ENCODE measurements at regions not wholly inside any gene's neighbourhood (a gene's known extent, or its start where the extent isn't known, plus 50 kb on each side); places are given as distances from the start of the nearest gene placed in this dataset.

GRCh38 chr4:54414545-54414944 is 185.5 kb downstream of the PDGFRA start:
- H3K9me3 ChIP-seq (replicated peaks; ENCODE audit: control insufficient read depth, insufficient read depth, low read length) = no peaks in the 10 kb centered on the region
- SMC1A ChIA-PET (ENCODE audit: uncharacterized antibody, unreplicated experiment) = no interaction called here
- no peak overlapping the region for H3K4me2 ChIP-seq (ENCODE audit: control insufficient read depth, insufficient read depth)
- H3K36me3 ChIP-seq (ENCODE audit: control insufficient read depth in 2 of 2, insufficient read depth in 2 of 2, low read length in 1 of 2) = no peaks in the 10 kb centered on the region
- intact Hi-C loops (cut with micrococcal nuclease; ENCODE audit: unreplicated experiment) (no loop called here), in situ Hi-C loops (cut with MboI) (no loop called here)
- POLR2A ChIA-PET = no interaction called here
- no peaks in the 10 kb centered on the region for H3K79me2 ChIP-seq (ENCODE audit: control insufficient read depth, insufficient read depth, low read length)
- ATAC-seq (no peak), DNase-seq (ENCODE audit: low read depth, low spot score) (no peak), FAIRE-seq (no peak)
- RAD21 ChIA-PET (ENCODE audit: unreplicated experiment) = no interaction called here
- CTCF ChIA-PET = no interaction called here
- no peaks in the 10 kb centered on the region for H3K27me3 ChIP-seq (replicated peaks in 1 of 2; ENCODE audit: control insufficient read depth in 2 of 2, insufficient read depth in 2 of 2, low read length in 1 of 2)
- H3K9ac ChIP-seq (ENCODE audit: control insufficient read depth, insufficient read depth, low read length) = no peak overlapping the region
- H3K4me1 ChIP-seq (ENCODE audit: control insufficient read depth, insufficient read depth, low read length) = no peaks in the 10 kb centered on the region
- H4K20me1 ChIP-seq (ENCODE audit: control insufficient read depth, insufficient read depth) = no peaks in the 10 kb centered on the region
- H3K4me3 ChIP-seq = no peak overlapping the region
- TF ChIP-seq CHD4 (IDR thresholded peaks at IDR 0.05) (no peak), RB1 (IDR thresholded peaks at IDR 0.05; ENCODE audit: borderline replicate concordance) (no peak), SKIL (IDR thresholded peaks at IDR 0.05; ENCODE audit: low read depth, poor library complexity, severe bottlenecking) (no peak), ESRRA (IDR thresholded peaks at IDR 0.05; ENCODE audit: low read length) (no peak), ZBTB4 (CRISPR knock-in tag; IDR thresholded peaks at IDR 0.05) (no peak), JUNB (IDR thresholded peaks at IDR 0.05) (no peak), SIN3A (IDR thresholded peaks at IDR 0.05; ENCODE audit: low read depth, low read length) (no peak)
- no TSS peak for BruUV-seq (replicated peaks)
- H3K27ac ChIP-seq (ENCODE audit: control insufficient read depth, insufficient read depth) = no peak overlapping the region
- H2AFZ ChIP-seq (ENCODE audit: control insufficient read depth, low read depth, low read length) = no peak overlapping the region

Measured in GM12878 (cell line).